K562 (cell line): ENCODE measurements at regions not wholly inside any gene's neighbourhood (a gene's known extent, or its start where the extent isn't known, plus 50 kb on each side); places are given as distances from the start of the nearest gene placed in this dataset.

Experiments used
- EP300 ChIP-seq: IDR thresholded peaks from 2 replicates; pipeline ENCODE4 v1.6.1; 2012; ENCODE audit warnings: low read length, improper control_type of control experiment
- FOXK2 ChIP-seq, 2 experiments: fragments of 450-650 bp; IDR thresholded peaks in 1 of 2; conservative IDR thresholded peaks in 1 of 2; 2 replicates each; pipeline ENCODE4 v1.6.1; 2016; ENCODE audit warnings: low read depth in 2 of 2, mild to moderate bottlenecking in 1 of 2
- PCBP2 ChIP-seq: fragments of 200-400 bp; formaldehyde crosslinking; IDR thresholded peaks from 2 replicates; pipeline ENCODE4 v1.6.1; 2018; ENCODE audit warnings: low read length, low read depth, mild to moderate bottlenecking, moderate library complexity; ENCODE audit not compliant: poor library complexity, severe bottlenecking
- PHF20 ChIP-seq: fragments of 450-650 bp; IDR thresholded peaks from 2 replicates; pipeline ENCODE4 v1.6.1; 2018; ENCODE audit not compliant: partially characterized antibody
- YY1 ChIP-seq, 3 experiments: IDR thresholded peaks; 2 replicates each; pipeline ENCODE4 v1.6.1; 2011; ENCODE audit warnings: low read length in 2 of 3, mild to moderate bottlenecking in 2 of 3, moderate library complexity in 2 of 3, borderline replicate concordance in 1 of 3, control low read depth in 1 of 3, low read depth in 1 of 3; ENCODE audit not compliant: insufficient read depth in 3 of 3, insufficient replicate concordance in 2 of 3, control insufficient read depth in 1 of 3, insufficient read length in 1 of 3; ENCODE audit errors: extremely low read depth in 1 of 3
- ZNF507 ChIP-seq: conservative IDR thresholded peaks from 2 replicates; pipeline ENCODE4 v1.6.1; 2017; ENCODE audit warnings: missing genetic modification characterization, missing compliant biosample characterization
- ZNF586 ChIP-seq: fragments of 450-650 bp; formaldehyde crosslinking; conservative IDR thresholded peaks from 2 replicates; pipeline ENCODE4 v1.4.0; 2020; ENCODE audit warnings: mild to moderate bottlenecking, moderate library complexity
- ZNF696 ChIP-seq: fragments of 250-450 bp; sonication (Bioruptor Pico); conservative IDR thresholded peaks from 2 replicates; pipeline ENCODE4 v1.4.0; 2020; ENCODE audit warnings: mild to moderate bottlenecking, moderate library complexity
- TF ChIP-seq, protein P1 (sequence below), 2 experiments: fragments of 450-650 bp in 1 of 2; sonication (generic) in 1 of 2; formaldehyde crosslinking in 1 of 2; IDR thresholded peaks; 2 replicates each; pipeline versions ENCODE4 v1.7.1 to v1.9.0; 2016 to 2022; ENCODE audit warnings: inconsistent platforms in 1 of 2, mild to moderate bottlenecking in 1 of 2, missing genetic modification reagents in 1 of 2
- TF ChIP-seq, protein P2 (sequence below): fragments of 250-450 bp; sonication (Bioruptor Pico); IDR thresholded peaks from 2 replicates; pipeline ENCODE4 v1.5.0; 2021; ENCODE audit warnings: mild to moderate bottlenecking, borderline replicate concordance
- TF ChIP-seq, protein P3 (sequence below): sonication (generic); formaldehyde crosslinking; IDR thresholded peaks from 2 replicates; pipeline ENCODE4 v1.8.0; 2022; ENCODE audit warnings: mild to moderate bottlenecking, missing genetic modification reagents, borderline replicate concordance

DNA sequence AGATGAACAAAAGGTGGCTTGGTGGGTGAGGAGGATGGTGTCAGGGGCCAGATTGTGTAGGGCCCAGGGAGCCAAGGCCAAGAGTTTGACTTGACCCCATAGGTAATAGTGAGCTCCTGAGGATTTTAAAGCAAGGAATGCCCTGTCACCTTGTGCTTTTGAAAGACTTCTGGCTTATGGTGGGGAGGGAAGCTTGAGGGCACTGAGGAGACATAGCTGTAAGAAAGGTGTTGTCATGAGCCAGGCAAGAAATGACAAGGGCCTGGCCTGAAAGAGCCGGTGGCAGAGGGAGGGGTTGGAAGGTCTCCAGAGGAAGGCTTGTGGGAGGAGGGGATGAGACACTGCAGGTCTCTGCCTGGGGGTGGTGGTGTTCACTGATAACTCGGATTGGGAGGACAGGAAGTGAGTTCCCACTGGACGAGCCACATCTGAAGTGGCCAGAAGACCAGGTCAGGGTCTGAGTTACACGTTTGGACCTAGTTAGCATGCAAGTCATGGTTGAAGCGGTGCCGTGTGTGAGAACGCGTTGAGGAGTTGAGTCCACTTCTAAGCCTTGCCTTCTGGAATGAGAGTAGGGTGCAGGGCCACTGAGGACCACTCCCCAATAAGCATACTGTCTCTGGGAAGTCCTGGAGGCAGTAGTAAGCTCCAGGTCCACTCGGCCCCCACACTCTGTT is 64.3 kb downstream of the TET3 start (continued):
- TF ChIP-seq FOXK2 (conservative IDR thresholded peaks at IDR 0.05 in 1 of 2, IDR thresholded peaks at IDR 0.05 in 1 of 2; ENCODE audit: low read depth in 2 of 2) = peak; percentile 52 to 63; a peak in 3 of 4 replicates
- TF ChIP-seq PCBP2 = no peak
- TF ChIP-seq YY1 (IDR thresholded peaks at IDR 0.05; ENCODE audit: borderline replicate concordance in 1 of 3, control insufficient read depth in 1 of 3, extremely low read depth in 1 of 3, insufficient read depth in 3 of 3, insufficient read length in 1 of 3, insufficient replicate concordance in 2 of 3, low read depth in 1 of 3, low read length in 2 of 3) = peak in 1 of 3 experiments; percentile 19
- TF ChIP-seq PHF20 = no peak
- TF ChIP-seq ZNF507 (tag) = no peak
- TF ChIP-seq, protein P1, sequence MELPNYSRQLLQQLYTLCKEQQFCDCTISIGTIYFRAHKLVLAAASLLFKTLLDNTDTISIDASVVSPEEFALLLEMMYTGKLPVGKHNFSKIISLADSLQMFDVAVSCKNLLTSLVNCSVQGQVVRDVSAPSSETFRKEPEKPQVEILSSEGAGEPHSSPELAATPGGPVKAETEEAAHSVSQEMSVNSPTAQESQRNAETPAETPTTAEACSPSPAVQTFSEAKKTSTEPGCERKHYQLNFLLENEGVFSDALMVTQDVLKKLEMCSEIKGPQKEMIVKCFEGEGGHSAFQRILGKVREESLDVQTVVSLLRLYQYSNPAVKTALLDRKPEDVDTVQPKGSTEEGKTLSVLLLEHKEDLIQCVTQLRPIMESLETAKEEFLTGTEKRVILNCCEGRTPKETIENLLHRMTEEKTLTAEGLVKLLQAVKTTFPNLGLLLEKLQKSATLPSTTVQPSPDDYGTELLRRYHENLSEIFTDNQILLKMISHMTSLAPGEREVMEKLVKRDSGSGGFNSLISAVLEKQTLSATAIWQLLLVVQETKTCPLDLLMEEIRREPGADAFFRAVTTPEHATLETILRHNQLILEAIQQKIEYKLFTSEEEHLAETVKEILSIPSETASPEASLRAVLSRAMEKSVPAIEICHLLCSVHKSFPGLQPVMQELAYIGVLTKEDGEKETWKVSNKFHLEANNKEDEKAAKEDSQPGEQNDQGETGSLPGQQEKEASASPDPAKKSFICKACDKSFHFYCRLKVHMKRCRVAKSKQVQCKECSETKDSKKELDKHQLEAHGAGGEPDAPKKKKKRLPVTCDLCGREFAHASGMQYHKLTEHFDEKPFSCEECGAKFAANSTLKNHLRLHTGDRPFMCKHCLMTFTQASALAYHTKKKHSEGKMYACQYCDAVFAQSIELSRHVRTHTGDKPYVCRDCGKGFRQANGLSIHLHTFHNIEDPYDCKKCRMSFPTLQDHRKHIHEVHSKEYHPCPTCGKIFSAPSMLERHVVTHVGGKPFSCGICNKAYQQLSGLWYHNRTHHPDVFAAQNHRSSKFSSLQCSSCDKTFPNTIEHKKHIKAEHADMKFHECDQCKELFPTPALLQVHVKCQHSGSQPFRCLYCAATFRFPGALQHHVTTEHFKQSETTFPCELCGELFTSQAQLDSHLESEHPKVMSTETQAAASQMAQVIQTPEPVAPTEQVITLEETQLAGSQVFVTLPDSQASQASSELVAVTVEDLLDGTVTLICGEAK (IDR thresholded peaks at IDR 0.05) = peak; percentile 65
- TF ChIP-seq, protein P1 (CRISPR knock-in tag; IDR thresholded peaks at IDR 0.05) = no peak
- TF ChIP-seq, protein P2, sequence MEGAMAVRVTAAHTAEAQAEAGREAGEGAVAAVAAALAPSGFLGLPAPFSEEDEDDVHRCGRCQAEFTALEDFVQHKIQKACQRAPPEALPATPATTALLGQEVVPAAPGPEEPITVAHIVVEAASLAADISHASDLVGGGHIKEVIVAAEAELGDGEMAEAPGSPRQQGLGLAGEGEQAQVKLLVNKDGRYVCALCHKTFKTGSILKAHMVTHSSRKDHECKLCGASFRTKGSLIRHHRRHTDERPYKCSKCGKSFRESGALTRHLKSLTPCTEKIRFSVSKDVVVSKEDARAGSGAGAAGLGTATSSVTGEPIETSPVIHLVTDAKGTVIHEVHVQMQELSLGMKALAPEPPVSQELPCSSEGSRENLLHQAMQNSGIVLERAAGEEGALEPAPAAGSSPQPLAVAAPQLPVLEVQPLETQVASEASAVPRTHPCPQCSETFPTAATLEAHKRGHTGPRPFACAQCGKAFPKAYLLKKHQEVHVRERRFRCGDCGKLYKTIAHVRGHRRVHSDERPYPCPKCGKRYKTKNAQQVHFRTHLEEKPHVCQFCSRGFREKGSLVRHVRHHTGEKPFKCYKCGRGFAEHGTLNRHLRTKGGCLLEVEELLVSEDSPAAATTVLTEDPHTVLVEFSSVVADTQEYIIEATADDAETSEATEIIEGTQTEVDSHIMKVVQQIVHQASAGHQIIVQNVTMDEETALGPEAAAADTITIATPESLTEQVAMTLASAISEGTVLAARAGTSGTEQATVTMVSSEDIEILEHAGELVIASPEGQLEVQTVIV (CRISPR knock-in tag) = no peak
- peak; percentile 84 for TF ChIP-seq EP300
- TF ChIP-seq ZNF696 (CRISPR knock-in tag) = no peak
- no peak for TF ChIP-seq ZNF586
- TF ChIP-seq, protein P3, sequence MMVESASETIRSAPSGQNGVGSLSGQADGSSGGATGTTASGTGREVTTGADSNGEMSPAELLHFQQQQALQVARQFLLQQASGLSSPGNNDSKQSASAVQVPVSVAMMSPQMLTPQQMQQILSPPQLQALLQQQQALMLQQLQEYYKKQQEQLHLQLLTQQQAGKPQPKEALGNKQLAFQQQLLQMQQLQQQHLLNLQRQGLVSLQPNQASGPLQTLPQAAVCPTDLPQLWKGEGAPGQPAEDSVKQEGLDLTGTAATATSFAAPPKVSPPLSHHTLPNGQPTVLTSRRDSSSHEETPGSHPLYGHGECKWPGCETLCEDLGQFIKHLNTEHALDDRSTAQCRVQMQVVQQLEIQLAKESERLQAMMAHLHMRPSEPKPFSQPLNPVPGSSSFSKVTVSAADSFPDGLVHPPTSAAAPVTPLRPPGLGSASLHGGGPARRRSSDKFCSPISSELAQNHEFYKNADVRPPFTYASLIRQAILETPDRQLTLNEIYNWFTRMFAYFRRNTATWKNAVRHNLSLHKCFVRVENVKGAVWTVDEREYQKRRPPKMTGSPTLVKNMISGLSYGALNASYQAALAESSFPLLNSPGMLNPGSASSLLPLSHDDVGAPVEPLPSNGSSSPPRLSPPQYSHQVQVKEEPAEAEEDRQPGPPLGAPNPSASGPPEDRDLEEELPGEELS = no peak
